OCI-LY3 (cell line): ENCODE measurements at regions not wholly inside any gene's neighbourhood (a gene's known extent, or its start where the extent isn't known, plus 50 kb on each side); places are given as distances from the start of the nearest gene placed in this dataset.

Experiments used
- CTCF ChIP-seq: fragments of 200-600, 300-600 bp; sonication (generic); IDR thresholded peaks from 2 replicates; pipeline ENCODE4 v1.5.1; 2014; ENCODE audit warnings: antibody characterized with exemption, low read length, low read depth
- EZH2phosphoT487 ChIP-seq: fragments of 200-600 bp; shearing (Covaris generic); IDR thresholded peaks from 2 replicates; pipeline ENCODE4 v1.6.1; 2018; ENCODE audit warnings: antibody characterized with exemption, mixed run types, low read depth

DNA sequence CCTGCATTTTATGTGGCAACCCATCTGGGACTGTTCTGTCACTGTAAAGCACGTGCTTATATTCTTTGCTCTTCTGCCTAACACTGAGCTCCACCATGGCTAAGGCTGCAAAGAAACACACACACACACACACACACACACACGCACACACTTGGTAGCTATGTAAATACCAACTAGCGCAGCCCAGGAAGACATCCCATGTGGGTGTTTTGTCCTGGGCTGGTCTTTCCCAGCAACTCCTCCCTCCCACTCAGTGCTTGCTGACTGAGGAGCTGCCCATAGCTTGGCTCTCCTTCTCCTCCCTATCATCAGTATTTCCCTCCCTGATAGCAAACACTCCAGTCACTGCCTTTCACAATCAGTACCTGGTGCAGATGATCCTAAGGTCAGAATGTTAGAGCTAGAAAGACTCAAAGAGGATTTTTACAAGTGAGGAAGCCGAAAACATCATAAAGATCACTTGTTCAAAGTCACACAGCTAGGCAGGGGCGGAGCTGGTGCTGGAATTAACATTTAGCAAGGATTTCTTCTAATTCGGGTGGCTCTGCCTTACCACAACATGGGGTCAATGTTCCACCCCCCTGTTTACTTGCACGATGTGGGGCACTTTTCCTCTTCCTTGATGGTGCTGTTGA lies 377.1 kb upstream of the TBL1XR1 start:
- no peak for TF ChIP-seq CTCF
- no peak for TF ChIP-seq EZH2phosphoT487
